ENCODE measurements at regions not wholly inside any gene's neighbourhood (a gene's known extent, or its start where the extent isn't known, plus 50 kb on each side); places are given as distances from the start of the nearest gene placed in this dataset.
A peak's percentile ranks its signal among the peaks of the same experiment; 100 is the strongest.

GRCh38 chr16:54815177-54815576 is 115.5 kb upstream of the IRX5 start:
- DNase-seq = no peak
- intact Hi-C loops (cut with DNase I) = no loop called here

GRCh38 chr16:54813778-54814177 is 116.9 kb upstream of the IRX5 start:
- intact Hi-C loops (cut with DNase I) = no loop called here
- ATAC-seq = no peak
- DNase-seq = no peak

More at GRCh38 chr16:54815177-54815576, 115.5 kb upstream of the IRX5 start:
- ATAC-seq = no peak

- no peak for ATAC-seq
- intact Hi-C loops (cut with DNase I) = no loop called here
- no peak for DNase-seq
Measured at GRCh38 chr16:54812229-54812628, 118.4 kb upstream of the IRX5 start.

GRCh38 chr16:54808890-54809289 is 121.8 kb upstream of the IRX5 start:
- DNase-seq = no peak
- peak in 1 of 2 donors; percentile 68 for ATAC-seq
- intact Hi-C loops (cut with DNase I) = no loop called here

GRCh38 chr16:54806881-54807360 is 123.7 kb upstream of the IRX5 start:
- intact Hi-C loops (cut with DNase I) = no loop called here
- ATAC-seq (no peak), DNase-seq (no peak)

- DNase-seq (no peak), ATAC-seq (no peak)
- intact Hi-C loops (cut with DNase I) = no loop called here
Measured at GRCh38 chr16:54806378-54806777, 124.3 kb upstream of the IRX5 start.

GRCh38 chr16:54805648-54806047 is 125.0 kb upstream of the IRX5 start:
- DNase-seq = no peak
- intact Hi-C loops (cut with DNase I) = no loop called here
- no peak for ATAC-seq

GRCh38 chr16:54801057-54801844 is 129.4 kb upstream of the IRX5 start:
- no peak for DNase-seq
- ATAC-seq = no peak
- intact Hi-C loops (cut with DNase I) = no loop called here

- no peak for ATAC-seq
- DNase-seq = no peak
- intact Hi-C loops (cut with DNase I) = no loop called here
Measured at GRCh38 chr16:54798267-54798666, 132.4 kb upstream of the IRX5 start.

- DNase-seq = no peak
- no peak for ATAC-seq
- intact Hi-C loops (cut with DNase I) = no loop called here
Measured at GRCh38 chr16:54796211-54796610, 134.5 kb upstream of the IRX5 start.

GRCh38 chr16:54792811-54793210 is 137.9 kb upstream of the IRX5 start:
- DNase-seq (no peak), ATAC-seq (no peak)
- intact Hi-C loops (cut with DNase I) = no loop called here

GRCh38 chr16:54787045-54787444 is 143.6 kb upstream of the IRX5 start:
- ATAC-seq (no peak), DNase-seq (no peak)
- intact Hi-C loops (cut with DNase I) = no loop called here

- intact Hi-C loops (cut with DNase I) = no loop called here
- DNase-seq (no peak), ATAC-seq (no peak)
Measured at GRCh38 chr16:54783980-54784379, 146.7 kb upstream of the IRX5 start.

GRCh38 chr16:54783226-54783625 is 147.4 kb upstream of the IRX5 start:
- intact Hi-C loops (cut with DNase I) = no loop called here
- ATAC-seq = no peak

GRCh38 chr16:54780266-54780665 is 150.4 kb upstream of the IRX5 start:
- DNase-seq (no peak), ATAC-seq (no peak)
- intact Hi-C loops (cut with DNase I) = no loop called here

More at GRCh38 chr16:54783226-54783625, 147.4 kb upstream of the IRX5 start:
- DNase-seq = no peak

GRCh38 chr16:54779549-54779948 is 151.1 kb upstream of the IRX5 start:
- ATAC-seq = no peak
- intact Hi-C loops (cut with DNase I) = no loop called here
- DNase-seq = no peak

GRCh38 chr16:54774768-54775167 is 155.9 kb upstream of the IRX5 start:
- no peak for ATAC-seq
- intact Hi-C loops (cut with DNase I) = no loop called here

GRCh38 chr16:54772400-54772799 is 158.3 kb upstream of the IRX5 start:
- DNase-seq (no peak), ATAC-seq (no peak)
- intact Hi-C loops (cut with DNase I) = no loop called here

More at GRCh38 chr16:54774768-54775167, 155.9 kb upstream of the IRX5 start:
- no peak for DNase-seq

GRCh38 chr16:54766355-54766754 is 164.3 kb upstream of the IRX5 start:
- intact Hi-C loops (cut with DNase I) = no loop called here
- ATAC-seq (no peak), DNase-seq (no peak)

GRCh38 chr16:54750249-54750648 is 180.4 kb upstream of the IRX5 start:
- no peak for ATAC-seq
- intact Hi-C loops (cut with DNase I) = no loop called here
- DNase-seq = no peak

- DNase-seq (no peak), ATAC-seq (peak in 1 of 2 donors; percentile 44)
- intact Hi-C loops (cut with DNase I) = no loop called here
Measured at GRCh38 chr16:54748611-54749190, 182.0 kb upstream of the IRX5 start.
